Esophagus muscularis mucosa (tissue), 3 donors: ENCODE measurements at regions not wholly inside any gene's neighbourhood (a gene's known extent, or its start where the extent isn't known, plus 50 kb on each side); places are given as distances from the start of the nearest gene placed in this dataset.

ENCODE experiments used
- CTCF ChIP-seq, 3 experiments: fragments of 200-600 bp in 2 of 3; fragments of 450-650 bp in 1 of 3; sonication (generic) in 2 of 3; IDR thresholded peaks; one replicate each; pipeline ENCODE4 v1.5.1; 2017 to 2019; ENCODE audit warnings: antibody characterized with exemption in 3 of 3, mild to moderate bottlenecking in 2 of 3, moderate library complexity in 1 of 3
- POLR2A ChIP-seq: fragments of 450-650 bp; IDR thresholded peaks from one replicate; pipeline ENCODE4 v1.6.1; 2017; ENCODE audit warnings: antibody characterized with exemption, moderate library complexity, mild to moderate bottlenecking, low read depth
- POLR2AphosphoS5 ChIP-seq, 2 donors: sonication (generic); formaldehyde crosslinking; IDR thresholded peaks; one replicate each; pipeline ENCODE4 v1.6.1; 2017; ENCODE audit warnings: antibody characterized with exemption in 2 of 2

GRCh38 chr18:41343808-41344207 lies 611.2 kb upstream of the PIK3C3 start:
- TF ChIP-seq CTCF (IDR thresholded peaks at IDR 0.05), result no peak
- TF ChIP-seq POLR2A, result no peak
- TF ChIP-seq POLR2AphosphoS5 (IDR thresholded peaks at IDR 0.05), result no peak
